ENCODE measurements at regions not wholly inside any gene's neighbourhood (a gene's known extent, or its start where the extent isn't known, plus 50 kb on each side); places are given as distances from the start of the nearest gene placed in this dataset.
"Not testable (repeated sequence)": the region's sequence is repeated elsewhere in the genome, so short reads cannot be mapped to it uniquely, and the experiment has no call there.

GRCh38 chr10:23912884-23913404 lies 296.0 kb upstream of the KIAA1217 start:
- no peak for DNase-seq (ENCODE audit: low read depth)
- TF ChIP-seq CTCF (IDR thresholded peaks at IDR 0.05; ENCODE audit: insufficient read depth, low read depth, low read length): no peak
- no peak overlapping the region for H3K4me3 ChIP-seq (ENCODE audit: low read depth, low read length)

GRCh38 chr10:23914641-23915040 lies 294.3 kb upstream of the KIAA1217 start:
- TF ChIP-seq CTCF (IDR thresholded peaks at IDR 0.05; ENCODE audit: insufficient read depth, low read depth, low read length): no peak
- DNase-seq (ENCODE audit: low read depth): no peak
- H3K4me3 ChIP-seq (ENCODE audit: low read depth, low read length): no peak overlapping the region

GRCh38 chr10:23917251-23917840 lies 291.6 kb upstream of the KIAA1217 start:
- no peak for DNase-seq (ENCODE audit: low read depth)
- H3K4me3 ChIP-seq (ENCODE audit: low read depth, low read length): no peak overlapping the region
- no peak for TF ChIP-seq CTCF (IDR thresholded peaks at IDR 0.05; ENCODE audit: insufficient read depth, low read depth, low read length)

- no peak for TF ChIP-seq CTCF (IDR thresholded peaks at IDR 0.05; ENCODE audit: insufficient read depth, low read depth, low read length)
- no peak overlapping the region for H3K4me3 ChIP-seq (ENCODE audit: low read depth, low read length)
- no peak for DNase-seq (ENCODE audit: low read depth)
These were observed 290.7 kb upstream of the KIAA1217 start for GRCh38 chr10:23918090-23918723.

GRCh38 chr10:23918839-23919238 lies 290.1 kb upstream of the KIAA1217 start:
- no peak overlapping the region for H3K4me3 ChIP-seq (ENCODE audit: low read depth, low read length)
- no peak for DNase-seq (ENCODE audit: low read depth)
- TF ChIP-seq CTCF (IDR thresholded peaks at IDR 0.05; ENCODE audit: insufficient read depth, low read depth, low read length): no peak

GRCh38 chr10:23927576-23928325 lies 281.2 kb upstream of the KIAA1217 start:
- DNase-seq (ENCODE audit: low read depth): no peak
- no peak overlapping the region for H3K4me3 ChIP-seq (ENCODE audit: low read depth, low read length)
- no peak for TF ChIP-seq CTCF (IDR thresholded peaks at IDR 0.05; ENCODE audit: insufficient read depth, low read depth, low read length)

GRCh38 chr10:23934023-23934422 lies 274.9 kb upstream of the KIAA1217 start:
- DNase-seq (ENCODE audit: low read depth); H3K4me3 ChIP-seq (ENCODE audit: low read depth, low read length): not testable (repeated sequence)

Measured in fibroblast of villous mesenchyme (primary cell).